AML-193 (cell line): ENCODE measurements at regions not wholly inside any gene's neighbourhood (a gene's known extent, or its start where the extent isn't known, plus 50 kb on each side); places are given as distances from the start of the nearest gene placed in this dataset.
A peak's percentile ranks its signal among the peaks of the same experiment; 100 is the strongest.

Source experiments
- DNase-seq, 2 experiments: peaks; one replicate each; lab custom pipeline; 2025; lab: John Stamatoyannopoulos, UW

- DNase-seq = no peak
Observed at GRCh38 chr5:166302166-166302565, 1989.3 kb upstream of the WWC1 start.

- DNase-seq = no peak
Observed at GRCh38 chr5:166317425-166317824, 1974.0 kb upstream of the WWC1 start.

DNA sequence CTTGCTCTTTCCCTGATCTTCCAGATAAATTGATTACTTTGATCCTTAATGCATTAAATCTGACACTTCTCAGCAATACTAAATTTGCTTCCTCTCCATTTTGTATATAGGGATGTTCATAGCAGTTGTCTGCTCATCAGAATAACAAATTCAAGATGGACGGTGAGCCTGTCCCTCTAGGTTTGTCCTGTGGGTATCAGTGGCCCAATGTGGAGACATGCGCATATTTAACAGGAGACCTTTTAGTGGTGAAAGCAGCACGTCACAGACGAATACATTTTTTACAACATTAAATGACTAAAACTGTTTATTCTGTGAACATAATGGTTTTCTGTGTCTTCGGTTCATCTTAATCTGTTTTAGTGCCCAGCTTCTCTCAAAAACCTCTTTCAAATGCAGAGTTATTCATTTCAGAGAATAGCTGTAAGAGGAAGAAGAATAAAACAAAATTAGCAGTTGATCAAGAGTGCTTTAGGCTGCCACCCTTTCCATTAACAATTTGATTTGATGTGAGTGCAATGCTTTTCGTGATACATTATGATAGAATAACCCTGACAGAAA lies 1970.4 kb upstream of the WWC1 start:
- DNase-seq = no peak

DNA sequence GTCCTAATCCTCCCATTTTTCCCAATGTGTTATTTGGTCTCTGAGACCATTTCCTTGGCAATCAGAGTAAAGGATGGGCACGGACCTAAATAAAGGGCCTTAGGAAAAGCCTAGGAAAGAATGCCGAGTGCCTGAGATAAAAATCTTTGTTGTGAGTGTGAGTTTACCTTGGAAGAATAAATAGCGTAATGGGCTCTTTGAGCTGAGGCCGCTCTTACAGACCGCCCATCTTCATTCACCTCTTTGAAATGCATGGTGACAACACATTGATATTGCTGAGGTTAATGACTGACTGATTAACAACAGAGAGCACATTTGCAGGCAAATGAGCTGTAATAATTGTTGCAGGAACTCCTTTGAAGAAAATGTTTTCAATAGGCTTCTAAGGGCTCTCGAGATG lies 1967.1 kb upstream of the WWC1 start:
- no peak for DNase-seq

DNA sequence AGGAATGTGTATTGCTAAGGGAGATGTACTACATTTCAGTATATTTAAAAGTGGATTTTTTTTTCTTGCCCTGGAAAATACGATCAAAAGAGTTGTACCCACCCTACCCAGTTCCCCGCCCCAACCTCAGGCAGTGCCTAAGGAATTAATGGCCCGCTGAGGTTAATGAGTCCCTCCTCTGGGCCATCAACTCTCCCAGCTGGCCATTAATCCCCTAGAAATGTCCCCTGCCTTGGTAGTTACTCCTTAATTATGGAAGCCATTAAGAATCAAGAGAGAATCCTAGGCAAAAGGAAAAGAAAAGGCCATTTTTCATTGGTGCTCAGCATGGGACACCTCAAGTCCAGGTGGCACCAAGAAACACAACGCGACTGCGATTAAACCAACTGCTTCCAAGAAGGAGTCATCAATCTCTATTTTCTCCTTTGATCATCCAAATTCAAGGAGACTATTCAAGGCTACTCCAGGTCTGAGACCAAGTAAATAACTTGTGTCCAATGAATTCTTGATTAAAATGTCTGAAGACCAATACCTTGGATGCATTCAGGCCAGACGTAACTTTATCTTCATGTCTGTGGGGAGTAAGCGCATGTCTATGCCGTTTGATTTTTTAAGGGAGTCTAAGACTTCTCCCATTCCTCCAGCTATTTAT lies 1962.2 kb upstream of the WWC1 start:
- DNase-seq = no peak

DNA sequence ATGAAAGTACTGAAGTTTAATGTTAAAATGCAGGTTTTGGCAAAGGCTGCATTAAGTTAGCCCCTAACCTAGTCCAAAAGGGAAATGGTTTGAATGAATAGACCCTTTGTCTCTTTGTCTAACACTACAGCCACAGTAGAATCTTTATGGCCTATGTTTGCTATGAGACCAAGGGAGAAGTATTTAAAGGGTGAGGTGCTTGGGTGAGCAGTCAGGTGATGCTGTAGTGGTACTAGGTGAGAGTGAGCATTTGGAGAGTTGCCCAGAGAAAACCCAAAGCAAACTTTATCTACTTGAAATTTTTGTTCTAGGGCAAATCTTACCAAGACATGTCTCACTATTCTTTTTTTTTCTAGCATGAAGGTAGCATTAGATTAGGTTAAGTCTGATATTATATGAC lies 1961.4 kb upstream of the WWC1 start:
- DNase-seq = no peak

DNA sequence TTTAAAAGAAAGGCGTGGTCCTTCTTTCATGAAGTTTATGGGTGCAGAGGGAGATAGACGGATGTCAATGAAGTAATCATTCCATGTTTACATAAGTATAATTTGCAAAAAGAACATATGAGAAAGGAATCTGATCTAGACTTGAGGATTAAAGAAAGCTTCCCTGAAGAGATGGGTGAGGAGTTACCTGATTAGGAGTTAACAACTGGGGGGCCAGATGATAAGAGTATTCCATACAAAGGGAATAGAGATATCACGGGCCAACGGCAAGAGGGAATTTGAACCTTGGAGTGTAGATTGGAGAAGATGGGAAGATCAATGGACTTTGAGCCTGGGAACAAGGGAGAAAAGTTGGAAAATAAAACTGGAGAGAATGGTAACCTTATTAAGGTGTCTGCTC lies 1959.9 kb upstream of the WWC1 start:
- no peak for DNase-seq

DNA sequence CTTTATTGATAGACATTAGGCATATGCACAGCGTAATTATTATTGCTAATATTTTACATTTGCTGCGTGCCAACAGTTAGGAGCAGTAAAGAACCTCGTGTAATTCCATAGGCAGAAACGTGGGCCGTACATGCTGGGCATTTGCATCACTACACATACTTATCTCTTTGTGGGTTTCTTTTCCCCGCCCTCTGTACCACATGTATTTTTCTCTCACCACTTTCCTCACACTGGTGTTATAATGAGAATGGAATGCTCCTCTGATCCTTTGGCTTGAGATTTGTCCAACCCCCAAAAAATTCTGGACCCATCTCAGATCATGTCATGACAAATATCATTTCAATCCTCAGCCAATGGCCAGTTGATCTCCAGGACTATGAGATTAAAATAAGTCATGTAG lies 1952.6 kb upstream of the WWC1 start:
- no peak for DNase-seq

DNA sequence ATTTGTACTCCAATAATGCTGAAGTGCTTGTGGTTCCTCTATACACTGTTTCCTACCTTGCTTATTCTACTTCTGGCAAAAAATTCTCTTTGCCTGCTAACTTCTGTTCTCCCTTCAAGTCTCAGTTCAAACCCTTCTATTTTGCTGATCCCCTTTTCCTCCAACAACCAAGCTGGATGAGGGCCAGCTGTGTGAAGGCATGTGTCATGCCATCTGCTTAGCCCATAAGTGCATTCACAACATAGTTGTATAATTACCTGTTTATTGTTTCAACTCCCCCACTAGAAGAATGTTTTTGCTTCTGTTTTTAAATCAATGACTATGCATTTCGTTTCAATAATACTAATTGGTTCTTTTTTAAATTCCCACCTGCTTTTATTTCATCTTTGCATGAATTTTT lies 1951.4 kb upstream of the WWC1 start:
- no peak for DNase-seq

- DNase-seq = peak; percentile 1 to 6
Observed at GRCh38 chr5:166341740-166342337, 1949.6 kb upstream of the WWC1 start.

GRCh38 chr5:166342402-166342801 lies 1949.0 kb upstream of the WWC1 start:
- no peak for DNase-seq

DNA sequence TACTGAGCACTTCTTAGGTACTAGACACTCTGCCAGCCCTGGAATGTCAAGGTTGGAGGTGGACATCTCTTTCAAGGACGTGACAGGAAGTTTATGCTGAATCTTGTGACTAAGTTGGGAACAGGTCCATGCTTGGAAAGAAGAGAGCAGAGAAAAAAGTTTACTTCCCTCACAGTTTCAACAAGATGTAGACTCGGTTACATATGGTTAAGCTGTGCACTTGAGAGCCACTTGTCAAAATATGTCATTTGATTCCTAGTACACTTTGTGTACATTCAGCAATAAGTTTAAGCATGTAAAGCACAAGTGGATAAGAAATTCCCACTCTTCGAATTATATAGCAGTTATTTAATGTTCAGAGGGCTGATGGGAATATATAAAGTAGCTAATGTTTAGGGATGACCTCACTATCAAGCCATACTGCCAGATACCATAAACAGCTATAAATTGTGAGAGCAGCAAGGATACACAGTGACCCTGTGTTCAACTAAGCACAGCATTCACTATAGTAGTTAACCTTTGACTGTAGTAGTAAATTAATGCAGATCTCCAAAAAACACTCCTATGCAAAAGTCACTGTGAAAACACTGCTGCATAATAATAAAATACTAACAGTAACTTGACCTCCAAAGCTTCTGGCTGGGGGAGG lies 1944.6 kb upstream of the WWC1 start:
- DNase-seq = no peak

- DNase-seq = no peak
Observed at GRCh38 chr5:166349046-166349445, 1942.4 kb upstream of the WWC1 start.

DNA sequence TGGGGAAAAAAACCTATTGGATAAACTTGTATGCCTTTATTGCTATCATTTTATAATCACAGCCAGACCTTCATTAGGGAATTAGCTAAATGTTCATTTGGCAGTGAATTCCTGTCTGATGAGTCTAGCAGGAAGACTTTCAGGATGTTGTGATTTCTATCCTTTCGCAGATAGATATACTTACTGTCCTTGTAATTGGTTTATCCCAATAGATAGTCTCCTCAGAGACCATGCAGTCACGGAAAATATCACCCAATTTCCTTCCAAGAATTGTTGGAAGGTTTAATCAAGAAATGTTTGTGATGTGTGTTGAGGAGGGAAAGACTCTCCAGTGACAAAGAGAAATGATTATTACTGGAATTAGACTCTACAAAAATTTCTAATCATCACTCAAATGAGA lies 1937.9 kb upstream of the WWC1 start:
- no peak for DNase-seq

- DNase-seq = no peak
Observed at GRCh38 chr5:166354332-166354731, 1937.1 kb upstream of the WWC1 start.

- no peak for DNase-seq
Observed at GRCh38 chr5:166356096-166356495, 1935.3 kb upstream of the WWC1 start.

- no peak for DNase-seq
Observed at GRCh38 chr5:166358127-166358830, 1933.2 kb upstream of the WWC1 start.

DNA sequence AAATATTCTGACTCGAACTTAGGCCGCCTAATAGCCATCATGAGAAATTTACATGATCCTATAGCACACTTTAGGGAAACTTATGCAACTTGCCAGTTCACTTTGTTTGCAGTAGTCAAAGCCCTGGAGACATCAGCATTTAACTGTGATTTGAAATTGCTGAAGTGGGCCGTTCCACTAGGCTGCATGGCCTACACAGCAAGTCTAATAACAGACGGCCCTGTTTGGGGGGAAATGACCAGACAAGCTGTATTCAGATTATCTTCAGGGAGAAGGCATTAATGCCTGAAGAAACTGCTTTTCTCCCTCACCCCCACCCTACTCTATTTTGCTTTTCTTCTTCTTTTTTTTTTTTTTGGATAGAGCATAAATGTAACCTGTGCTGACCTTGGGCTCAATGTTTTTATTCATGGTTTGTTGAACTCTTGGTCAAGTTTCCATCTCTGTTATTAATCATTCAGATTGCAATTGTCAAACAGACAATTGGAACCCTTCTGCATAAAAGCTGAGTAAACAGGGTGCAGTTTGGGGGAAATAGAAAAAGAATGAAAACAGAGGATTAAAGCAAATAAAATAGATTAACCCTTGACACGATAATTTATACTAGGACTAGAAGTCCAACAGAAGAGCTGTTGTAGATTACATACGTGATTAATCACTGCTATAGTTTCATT lies 1928.2 kb upstream of the WWC1 start:
- DNase-seq = no peak

GRCh38 chr5:166365164-166365563 lies 1926.3 kb upstream of the WWC1 start:
- DNase-seq = no peak

DNA sequence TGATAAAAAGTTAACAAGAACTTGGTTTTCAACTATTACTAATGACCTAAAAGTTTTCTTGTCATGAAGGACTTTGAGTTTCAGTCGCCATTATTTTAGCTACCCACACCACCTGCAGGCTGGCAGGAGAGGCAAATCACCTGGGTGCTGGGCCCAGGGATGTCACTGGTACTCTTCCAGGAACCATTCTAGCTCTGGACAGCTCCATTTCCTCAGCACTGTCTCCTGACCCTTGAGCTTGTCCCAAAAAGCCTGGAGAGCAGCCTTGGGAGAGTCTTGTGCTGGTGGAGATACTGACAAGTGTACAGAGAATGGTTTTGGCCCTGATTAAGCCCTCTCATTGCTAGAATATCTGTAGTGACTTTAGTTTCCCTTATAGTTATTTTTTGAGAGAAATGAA lies 1924.1 kb upstream of the WWC1 start:
- no peak for DNase-seq

- DNase-seq = no peak
Observed at GRCh38 chr5:166369346-166369745, 1922.1 kb upstream of the WWC1 start.

DNA sequence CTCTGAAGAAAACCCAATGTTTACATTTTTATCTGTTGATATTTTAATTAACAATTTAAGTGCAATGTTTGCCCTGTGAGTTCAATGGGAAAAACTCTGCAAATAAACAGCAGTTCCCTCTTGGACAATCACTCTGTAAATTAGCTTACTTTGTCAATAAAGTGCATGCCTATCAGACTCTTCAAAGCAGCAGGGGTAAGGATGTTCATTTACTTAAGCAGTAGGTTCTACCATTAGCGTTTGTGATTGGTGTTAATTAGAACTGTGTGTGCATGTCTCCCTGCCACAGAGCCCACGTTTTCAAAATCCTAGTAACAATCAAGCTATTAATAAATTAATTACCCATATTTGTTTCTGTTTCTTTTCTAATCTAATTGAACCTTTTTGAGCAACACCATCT lies 1921.6 kb upstream of the WWC1 start:
- DNase-seq = no peak
